ENCODE measurements at regions not wholly inside any gene's neighbourhood (a gene's known extent, or its start where the extent isn't known, plus 50 kb on each side); places are given as distances from the start of the nearest gene placed in this dataset.

GRCh38 chr2:200158647-200159356, 147.7 kb upstream of the SPATS2L start:
- no peak for TF ChIP-seq POLR2A (IDR thresholded peaks at IDR 0.05)
- no peak for TF ChIP-seq CTCF (IDR thresholded peaks at IDR 0.05)
